Liver (tissue), 8 donors: ENCODE measurements at regions not wholly inside any gene's neighbourhood (a gene's known extent, or its start where the extent isn't known, plus 50 kb on each side); places are given as distances from the start of the nearest gene placed in this dataset.

Experiments
- DNase-seq: peaks from one replicate; pipeline ENCODE4 v3.0.0-alpha.2; 2017; ENCODE audit warnings: low spot score
- H3K27ac ChIP-seq, 2 donors: one replicate each; pipeline ENCODE4 v1.7.0; 2013; ENCODE audit warnings: inconsistent platforms in 2 of 2, low read length in 2 of 2, control low read depth in 1 of 2, low read depth in 1 of 2, mild to moderate bottlenecking in 1 of 2
- H3K27me3 ChIP-seq, 4 donors: one replicate each; pipeline versions ENCODE4 v1.6.1 to v1.7.0; 2013; ENCODE audit warnings: low read length in 3 of 4, inconsistent platforms in 1 of 4, mild to moderate bottlenecking in 1 of 4, moderate library complexity in 1 of 4; ENCODE audit not compliant: control insufficient read depth in 4 of 4, insufficient read depth in 4 of 4
- H3K36me3 ChIP-seq, 4 donors: one replicate each; pipeline versions ENCODE4 v1.6.1 to v1.7.0; 2013; ENCODE audit warnings: low read length in 3 of 4, mild to moderate bottlenecking in 3 of 4, low read depth in 1 of 4, moderate library complexity in 1 of 4; ENCODE audit not compliant: control insufficient read depth in 4 of 4, insufficient read depth in 3 of 4
- H3K4me1 ChIP-seq, 4 donors: one replicate each; pipeline versions ENCODE4 v1.6.1 to v1.7.0; 2013; ENCODE audit warnings: low read length in 3 of 4, mild to moderate bottlenecking in 3 of 4, moderate library complexity in 1 of 4; ENCODE audit not compliant: control insufficient read depth in 4 of 4, insufficient read depth in 4 of 4
- H3K4me3 ChIP-seq, 3 donors: one replicate each; pipeline versions ENCODE4 v1.6.1 to v1.7.0; 2013; ENCODE audit warnings: low read length in 3 of 3, control low read depth in 1 of 3, low read depth in 1 of 3, mild to moderate bottlenecking in 1 of 3
- H3K9ac ChIP-seq, 2 donors: one replicate each; pipeline ENCODE4 v1.7.0; 2013; ENCODE audit warnings: low read length in 2 of 2, mild to moderate bottlenecking in 2 of 2, moderate library complexity in 2 of 2, control low read depth in 1 of 2, low read depth in 1 of 2
- H3K9me3 ChIP-seq, 4 donors: one replicate each; pipeline versions ENCODE4 v1.6.1 to v1.7.0; 2013; ENCODE audit warnings: low read length in 3 of 4; ENCODE audit not compliant: control insufficient read depth in 4 of 4
- EGR1 ChIP-seq, 2 donors: IDR thresholded peaks; 2 replicates each; pipeline ENCODE4 v1.6.1; 2016 to 2018; ENCODE audit warnings: antibody characterized with exemption in 2 of 2, low read depth in 2 of 2
- FOXA2 ChIP-seq: IDR thresholded peaks from 2 replicates; pipeline ENCODE4 v1.6.1; 2016; ENCODE audit warnings: antibody characterized with exemption
- GABPA ChIP-seq, 2 donors: IDR thresholded peaks in 1 of 2; conservative IDR thresholded peaks in 1 of 2; 2 replicates each; pipeline ENCODE4 v1.6.1; 2016; ENCODE audit warnings: antibody characterized with exemption in 2 of 2, mild to moderate bottlenecking in 1 of 2, moderate library complexity in 1 of 2
- HNF4A ChIP-seq, 2 donors: conservative IDR thresholded peaks; 2 replicates each; pipeline ENCODE4 v1.6.1; 2016; ENCODE audit warnings: antibody characterized with exemption in 2 of 2, mild to moderate bottlenecking in 2 of 2
- HNF4G ChIP-seq: IDR thresholded peaks from 2 replicates; pipeline ENCODE4 v1.6.1; 2016; ENCODE audit warnings: antibody characterized with exemption
- JUND ChIP-seq, 2 donors: IDR thresholded peaks; 2 replicates each; pipeline ENCODE4 v1.6.1; 2016; ENCODE audit warnings: antibody characterized with exemption in 2 of 2
- NR2F2 ChIP-seq: IDR thresholded peaks from 2 replicates; pipeline ENCODE4 v1.6.1; 2016; ENCODE audit warnings: antibody characterized with exemption
- RAD21 ChIP-seq, 2 donors: IDR thresholded peaks; 2 replicates each; pipeline ENCODE4 v1.6.1; 2016; ENCODE audit warnings: antibody characterized with exemption in 2 of 2, mild to moderate bottlenecking in 2 of 2
- RXRA ChIP-seq, 2 donors: IDR thresholded peaks; 2 replicates each; pipeline ENCODE4 v1.6.1; 2017 to 2018; ENCODE audit warnings: antibody characterized with exemption in 2 of 2, mild to moderate bottlenecking in 1 of 2
- SP1 ChIP-seq: IDR thresholded peaks from 2 replicates; pipeline ENCODE4 v1.6.1; 2018; ENCODE audit warnings: antibody characterized with exemption, mild to moderate bottlenecking
- TAF1 ChIP-seq: conservative IDR thresholded peaks from 2 replicates; pipeline ENCODE4 v1.6.1; 2016; ENCODE audit warnings: antibody characterized with exemption, mild to moderate bottlenecking
- YY1 ChIP-seq: IDR thresholded peaks from 2 replicates; pipeline ENCODE4 v1.6.1; 2016; ENCODE audit warnings: antibody characterized with exemption, mild to moderate bottlenecking
- WGBS: extraction: QIAGEN DNeasy Blood & Tissue Kit; methylation state at CpG from one replicate; pipeline ENCODE4 v1.1.7; 2013; 5-methylcytosine and 5-hydroxymethylcytosine counted together
- TF ChIP-seq, protein P1 (sequence below): IDR thresholded peaks from 2 replicates; pipeline ENCODE4 v1.6.1; 2016; ENCODE audit warnings: antibody characterized with exemption
- TF ChIP-seq, protein P2 (sequence below): fragments of 150-350 bp; IDR thresholded peaks from 2 replicates; pipeline ENCODE4 v1.5.1; 2017; ENCODE audit warnings: improper control_type of control experiment, low read depth, low read length; ENCODE audit not compliant: missing input control
- TF ChIP-seq, protein P3 (sequence below): IDR thresholded peaks from 2 replicates; pipeline ENCODE4 v1.6.1; 2016; ENCODE audit warnings: antibody characterized with exemption
- TF ChIP-seq, protein P4 (sequence below): IDR thresholded peaks from 2 replicates; pipeline ENCODE4 v1.6.1; 2016; ENCODE audit warnings: antibody characterized with exemption, mild to moderate bottlenecking
- donor health status: healthy.
- donor health status: healthy.
- donor health status: healthy.
- donor health status: healthy.
- donor health status: healthy.

DNA sequence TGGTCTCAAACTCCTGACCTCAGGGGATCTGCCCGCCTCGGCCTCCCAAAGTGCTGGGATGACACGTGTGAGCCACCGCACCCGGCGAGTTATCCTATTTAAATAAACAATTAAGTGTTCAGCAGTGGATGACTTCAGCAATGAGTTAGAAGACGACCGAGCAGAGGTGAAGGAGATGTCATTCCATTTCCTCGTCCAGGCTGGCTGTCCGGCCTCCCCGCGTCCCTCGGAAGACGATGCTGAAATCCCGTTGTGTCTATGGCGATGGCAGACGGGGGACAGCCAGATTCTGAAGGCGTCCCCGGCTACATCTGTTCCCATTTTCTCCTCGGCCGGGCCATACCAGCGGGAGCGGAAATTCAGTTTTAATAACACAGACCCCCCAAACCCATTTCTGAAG lies 209.8 kb downstream of the CRLF2 start:
- DNase-seq, result no peak
- Histone ChIP-seq H3K9ac (no peak overlapping the region), H3K36me3 (no peaks in the 10 kb centered on the region), H3K4me1 (no peaks in the 10 kb centered on the region), H3K9me3 (no peaks in the 10 kb centered on the region), H3K27me3 (no peaks in the 10 kb centered on the region), H3K27ac (no peak overlapping the region), H3K4me3 (no peak overlapping the region)
- TF ChIP-seq NR2F2, result no peak
- no peak for TF ChIP-seq GABPA (IDR thresholded peaks at IDR 0.05 in 1 of 2, conservative IDR thresholded peaks at IDR 0.05 in 1 of 2)
- no peak for TF ChIP-seq HNF4G
- no peak for TF ChIP-seq SP1
- TF ChIP-seq HNF4A (conservative IDR thresholded peaks at IDR 0.05), result no peak
- 84% methylated on average over 23 of the region's 23 CpGs for WGBS

DNA sequence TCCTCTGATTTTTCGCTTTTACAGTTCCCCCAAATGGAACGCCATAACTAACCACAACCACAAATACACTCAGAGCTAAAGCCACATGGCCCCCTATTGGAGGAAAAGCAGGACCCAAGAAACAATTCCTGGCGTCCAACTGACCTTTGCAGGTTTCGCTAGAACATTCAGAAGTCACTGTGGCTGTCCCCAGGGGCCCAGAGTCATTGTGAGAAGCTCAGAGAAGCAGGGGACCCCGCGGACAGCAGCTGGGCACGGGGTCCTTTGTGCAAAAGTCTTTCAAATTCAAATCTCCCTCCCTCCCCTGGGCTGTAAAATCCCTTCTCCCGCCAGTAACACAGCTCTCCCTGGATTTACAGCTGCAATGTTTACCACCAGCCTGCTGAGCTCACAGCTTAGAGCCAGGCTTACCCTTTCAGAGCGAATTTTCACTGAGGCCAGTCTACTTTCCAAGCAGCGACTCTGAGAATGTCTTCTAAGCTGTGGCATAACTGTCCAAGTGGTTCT lies 214.8 kb downstream of the CRLF2 start:
- WGBS, result 17% methylated on average over 10 of the region's 10 CpGs
- no peak overlapping the region for H3K9ac ChIP-seq
- H3K9me3 ChIP-seq, result peaks cover 0 to 6% (median 2%) of the 10 kb centered on the region in 4 donors
- no peak for TF ChIP-seq NR2F2
- TF ChIP-seq GABPA (IDR thresholded peaks at IDR 0.05 in 1 of 2, conservative IDR thresholded peaks at IDR 0.05 in 1 of 2), result no peak
- no peak for TF ChIP-seq HNF4G
- no peak for TF ChIP-seq EGR1 (IDR thresholded peaks at IDR 0.05; ENCODE audit: low read depth in 2 of 2)
- TF ChIP-seq, protein P1, sequence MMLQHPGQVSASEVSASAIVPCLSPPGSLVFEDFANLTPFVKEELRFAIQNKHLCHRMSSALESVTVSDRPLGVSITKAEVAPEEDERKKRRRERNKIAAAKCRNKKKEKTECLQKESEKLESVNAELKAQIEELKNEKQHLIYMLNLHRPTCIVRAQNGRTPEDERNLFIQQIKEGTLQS, result no peak
- TF ChIP-seq JUND (IDR thresholded peaks at IDR 0.05), result no peak
- no peak for TF ChIP-seq RAD21 (IDR thresholded peaks at IDR 0.05)
- TF ChIP-seq, protein P2, sequence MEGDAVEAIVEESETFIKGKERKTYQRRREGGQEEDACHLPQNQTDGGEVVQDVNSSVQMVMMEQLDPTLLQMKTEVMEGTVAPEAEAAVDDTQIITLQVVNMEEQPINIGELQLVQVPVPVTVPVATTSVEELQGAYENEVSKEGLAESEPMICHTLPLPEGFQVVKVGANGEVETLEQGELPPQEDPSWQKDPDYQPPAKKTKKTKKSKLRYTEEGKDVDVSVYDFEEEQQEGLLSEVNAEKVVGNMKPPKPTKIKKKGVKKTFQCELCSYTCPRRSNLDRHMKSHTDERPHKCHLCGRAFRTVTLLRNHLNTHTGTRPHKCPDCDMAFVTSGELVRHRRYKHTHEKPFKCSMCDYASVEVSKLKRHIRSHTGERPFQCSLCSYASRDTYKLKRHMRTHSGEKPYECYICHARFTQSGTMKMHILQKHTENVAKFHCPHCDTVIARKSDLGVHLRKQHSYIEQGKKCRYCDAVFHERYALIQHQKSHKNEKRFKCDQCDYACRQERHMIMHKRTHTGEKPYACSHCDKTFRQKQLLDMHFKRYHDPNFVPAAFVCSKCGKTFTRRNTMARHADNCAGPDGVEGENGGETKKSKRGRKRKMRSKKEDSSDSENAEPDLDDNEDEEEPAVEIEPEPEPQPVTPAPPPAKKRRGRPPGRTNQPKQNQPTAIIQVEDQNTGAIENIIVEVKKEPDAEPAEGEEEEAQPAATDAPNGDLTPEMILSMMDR, result no peak
- no peak for TF ChIP-seq RXRA (IDR thresholded peaks at IDR 0.05)
- no peak for TF ChIP-seq HNF4A (conservative IDR thresholded peaks at IDR 0.05)
- no peak for TF ChIP-seq YY1
- no peak for TF ChIP-seq TAF1
- TF ChIP-seq, protein P3, sequence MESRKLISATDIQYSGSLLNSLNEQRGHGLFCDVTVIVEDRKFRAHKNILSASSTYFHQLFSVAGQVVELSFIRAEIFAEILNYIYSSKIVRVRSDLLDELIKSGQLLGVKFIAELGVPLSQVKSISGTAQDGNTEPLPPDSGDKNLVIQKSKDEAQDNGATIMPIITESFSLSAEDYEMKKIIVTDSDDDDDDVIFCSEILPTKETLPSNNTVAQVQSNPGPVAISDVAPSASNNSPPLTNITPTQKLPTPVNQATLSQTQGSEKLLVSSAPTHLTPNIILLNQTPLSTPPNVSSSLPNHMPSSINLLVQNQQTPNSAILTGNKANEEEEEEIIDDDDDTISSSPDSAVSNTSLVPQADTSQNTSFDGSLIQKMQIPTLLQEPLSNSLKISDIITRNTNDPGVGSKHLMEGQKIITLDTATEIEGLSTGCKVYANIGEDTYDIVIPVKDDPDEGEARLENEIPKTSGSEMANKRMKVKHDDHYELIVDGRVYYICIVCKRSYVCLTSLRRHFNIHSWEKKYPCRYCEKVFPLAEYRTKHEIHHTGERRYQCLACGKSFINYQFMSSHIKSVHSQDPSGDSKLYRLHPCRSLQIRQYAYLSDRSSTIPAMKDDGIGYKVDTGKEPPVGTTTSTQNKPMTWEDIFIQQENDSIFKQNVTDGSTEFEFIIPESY, result no peak
- no peak for TF ChIP-seq SP1
- TF ChIP-seq, protein P4, sequence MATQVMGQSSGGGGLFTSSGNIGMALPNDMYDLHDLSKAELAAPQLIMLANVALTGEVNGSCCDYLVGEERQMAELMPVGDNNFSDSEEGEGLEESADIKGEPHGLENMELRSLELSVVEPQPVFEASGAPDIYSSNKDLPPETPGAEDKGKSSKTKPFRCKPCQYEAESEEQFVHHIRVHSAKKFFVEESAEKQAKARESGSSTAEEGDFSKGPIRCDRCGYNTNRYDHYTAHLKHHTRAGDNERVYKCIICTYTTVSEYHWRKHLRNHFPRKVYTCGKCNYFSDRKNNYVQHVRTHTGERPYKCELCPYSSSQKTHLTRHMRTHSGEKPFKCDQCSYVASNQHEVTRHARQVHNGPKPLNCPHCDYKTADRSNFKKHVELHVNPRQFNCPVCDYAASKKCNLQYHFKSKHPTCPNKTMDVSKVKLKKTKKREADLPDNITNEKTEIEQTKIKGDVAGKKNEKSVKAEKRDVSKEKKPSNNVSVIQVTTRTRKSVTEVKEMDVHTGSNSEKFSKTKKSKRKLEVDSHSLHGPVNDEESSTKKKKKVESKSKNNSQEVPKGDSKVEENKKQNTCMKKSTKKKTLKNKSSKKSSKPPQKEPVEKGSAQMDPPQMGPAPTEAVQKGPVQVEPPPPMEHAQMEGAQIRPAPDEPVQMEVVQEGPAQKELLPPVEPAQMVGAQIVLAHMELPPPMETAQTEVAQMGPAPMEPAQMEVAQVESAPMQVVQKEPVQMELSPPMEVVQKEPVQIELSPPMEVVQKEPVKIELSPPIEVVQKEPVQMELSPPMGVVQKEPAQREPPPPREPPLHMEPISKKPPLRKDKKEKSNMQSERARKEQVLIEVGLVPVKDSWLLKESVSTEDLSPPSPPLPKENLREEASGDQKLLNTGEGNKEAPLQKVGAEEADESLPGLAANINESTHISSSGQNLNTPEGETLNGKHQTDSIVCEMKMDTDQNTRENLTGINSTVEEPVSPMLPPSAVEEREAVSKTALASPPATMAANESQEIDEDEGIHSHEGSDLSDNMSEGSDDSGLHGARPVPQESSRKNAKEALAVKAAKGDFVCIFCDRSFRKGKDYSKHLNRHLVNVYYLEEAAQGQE, result no peak
- no peak for TF ChIP-seq FOXA2
- no peaks in the 10 kb centered on the region for H3K4me1 ChIP-seq
- no peak overlapping the region for H3K27ac ChIP-seq
- DNase-seq, result no peak
- peaks cover 0 to 4% (median 0%) of the 10 kb centered on the region in 4 donors for H3K27me3 ChIP-seq
- no peaks in the 10 kb centered on the region for H3K36me3 ChIP-seq
- H3K4me3 ChIP-seq, result no peak overlapping the region
